Activated T-cell treated with anti-CD3 and anti-CD28 coated beads, Interleukin-2, amount 50 U/mL, for 72 hours (primary cell): ENCODE measurements at regions not wholly inside any gene's neighbourhood (a gene's known extent, or its start where the extent isn't known, plus 50 kb on each side); places are given as distances from the start of the nearest gene placed in this dataset.
A peak's percentile ranks its signal among the peaks of the same experiment; 100 is the strongest.

Source experiments
- ATAC-seq, 2 donors: fragments of 150-1000 bp; cut with Tn5 transposase; replicated peaks in 1 of 2; 2 replicates each; pipeline ENCODE4 v1.10.0; 2021; ENCODE audit warnings: moderate library complexity in 2 of 2, mild to moderate bottlenecking in 1 of 2
- DNase-seq, 2 donors: peaks; one replicate each; pipeline ENCODE4 v3.0.0; 2021 to 2022; ENCODE audit warnings: mixed read lengths in 1 of 2
- H3K27ac Mint-ChIP-seq: one replicate; pipeline ENCODE4 v1.8.0; 2022; ENCODE audit warnings: mild to moderate bottlenecking, moderate library complexity, mixed read lengths
- H3K27me3 Mint-ChIP-seq: one replicate; pipeline ENCODE4 v1.8.0; 2022; ENCODE audit warnings: low read depth, mixed read lengths
- H3K36me3 Mint-ChIP-seq, 2 donors: one replicate each; pipeline ENCODE4 v1.8.0; 2022; ENCODE audit warnings: mixed read lengths in 2 of 2, mild to moderate bottlenecking in 1 of 2; ENCODE audit not compliant: insufficient read depth in 2 of 2
- H3K4me1 Mint-ChIP-seq: one replicate; pipeline ENCODE4 v1.8.0; 2022; ENCODE audit warnings: low read depth, mixed read lengths
- H3K4me3 Mint-ChIP-seq, 2 donors: one replicate each; pipeline ENCODE4 v1.8.0; 2022; ENCODE audit warnings: mild to moderate bottlenecking in 2 of 2, mixed read lengths in 2 of 2, moderate library complexity in 2 of 2
- H3K9me3 Mint-ChIP-seq, 2 donors: one replicate each; pipeline ENCODE4 v1.8.0; 2022; ENCODE audit warnings: mixed read lengths in 2 of 2

- Mint-ChIP-seq H3K27ac (no peak overlapping the region), H3K9me3 (no peaks in the 10 kb centered on the region), H3K27me3 (peaks cover 7% of the 10 kb centered on the region), H3K4me3 (no peak overlapping the region), H3K36me3 (peaks cover 0 to 3% of the 10 kb centered on the region in 2 donors), H3K4me1 (peaks cover 6% of the 10 kb centered on the region)
- ATAC-seq (no peak), DNase-seq (no peak)
Observed at GRCh38 chr2:64338108-64338507, 115.9 kb upstream of the LGALSL start.

GRCh38 chr2:64338910-64339500 lies 115.0 kb upstream of the LGALSL start:
- peak; percentile 53 to 54 for DNase-seq
- ATAC-seq: peak; percentile 96 to 97
- Mint-ChIP-seq H3K36me3 (peaks cover 0 to 3% of the 10 kb centered on the region in 2 donors), H3K4me1 (peaks cover 6% of the 10 kb centered on the region), H3K27ac (no peak overlapping the region), H3K4me3 (no peak overlapping the region), H3K9me3 (no peaks in the 10 kb centered on the region), H3K27me3 (peaks cover 7% of the 10 kb centered on the region)

- Mint-ChIP-seq H3K27ac (no peak overlapping the region), H3K4me1 (peaks cover 6% of the 10 kb centered on the region), H3K27me3 (peaks cover 26% of the 10 kb centered on the region), H3K36me3 (peaks cover 0 to 3% of the 10 kb centered on the region in 2 donors), H3K9me3 (no peaks in the 10 kb centered on the region), H3K4me3 (no peak overlapping the region)
- ATAC-seq (no peak), DNase-seq (no peak)
Observed at GRCh38 chr2:64341461-64341860, 112.5 kb upstream of the LGALSL start.

- H3K36me3 Mint-ChIP-seq: no peaks in the 10 kb centered on the region
- peaks cover 6% of the 10 kb centered on the region for H3K4me1 Mint-ChIP-seq
- no peak overlapping the region for H3K27ac Mint-ChIP-seq
- H3K9me3 Mint-ChIP-seq: no peaks in the 10 kb centered on the region
- no peak overlapping the region for H3K4me3 Mint-ChIP-seq
- no peak for ATAC-seq
- peaks cover 30% of the 10 kb centered on the region for H3K27me3 Mint-ChIP-seq
- no peak for DNase-seq
Observed at GRCh38 chr2:64342195-64343099, 111.5 kb upstream of the LGALSL start.

GRCh38 chr2:64344999-64345576 lies 108.9 kb upstream of the LGALSL start:
- Mint-ChIP-seq H3K4me3 (no peak overlapping the region), H3K27ac (peak overlapping the region; percentile 54), H3K27me3 (peaks cover 24% of the 10 kb centered on the region), H3K4me1 (no peaks in the 10 kb centered on the region), H3K36me3 (no peaks in the 10 kb centered on the region), H3K9me3 (no peaks in the 10 kb centered on the region)
- DNase-seq: no peak
- no peak for ATAC-seq

GRCh38 chr2:64345998-64346397 lies 108.0 kb upstream of the LGALSL start:
- Mint-ChIP-seq H3K9me3 (no peaks in the 10 kb centered on the region), H3K36me3 (no peaks in the 10 kb centered on the region), H3K4me1 (no peaks in the 10 kb centered on the region), H3K27ac (no peak overlapping the region), H3K27me3 (peaks cover 22% of the 10 kb centered on the region), H3K4me3 (no peak overlapping the region)
- DNase-seq: no peak
- no peak for ATAC-seq

- Mint-ChIP-seq H3K4me1 (no peaks in the 10 kb centered on the region), H3K9me3 (no peaks in the 10 kb centered on the region), H3K27me3 (peaks cover 22% of the 10 kb centered on the region), H3K36me3 (no peaks in the 10 kb centered on the region), H3K27ac (no peak overlapping the region), H3K4me3 (no peak overlapping the region)
- no peak for ATAC-seq
- DNase-seq: no peak
Observed at GRCh38 chr2:64348386-64349130, 105.4 kb upstream of the LGALSL start.

GRCh38 chr2:64349131-64349530 lies 104.8 kb upstream of the LGALSL start:
- Mint-ChIP-seq H3K36me3 (no peaks in the 10 kb centered on the region), H3K4me3 (no peak overlapping the region), H3K27ac (no peak overlapping the region), H3K4me1 (no peaks in the 10 kb centered on the region), H3K27me3 (peaks cover 22% of the 10 kb centered on the region), H3K9me3 (no peaks in the 10 kb centered on the region)
- DNase-seq (no peak), ATAC-seq (no peak)

GRCh38 chr2:64350996-64351395 lies 103.0 kb upstream of the LGALSL start:
- ATAC-seq: no peak
- Mint-ChIP-seq H3K4me3 (no peak overlapping the region), H3K27me3 (peaks cover 21% of the 10 kb centered on the region), H3K27ac (no peak overlapping the region), H3K4me1 (no peaks in the 10 kb centered on the region), H3K9me3 (no peaks in the 10 kb centered on the region), H3K36me3 (no peaks in the 10 kb centered on the region)
- no peak for DNase-seq

- Mint-ChIP-seq H3K9me3 (no peaks in the 10 kb centered on the region), H3K4me3 (no peak overlapping the region), H3K36me3 (no peaks in the 10 kb centered on the region), H3K27ac (no peak overlapping the region), H3K4me1 (peaks cover 8% of the 10 kb centered on the region), H3K27me3 (peaks cover 27% of the 10 kb centered on the region)
- DNase-seq (peak; percentile 11 to 22), ATAC-seq (peak; percentile 72 to 95)
Observed at GRCh38 chr2:64352292-64352691, 101.7 kb upstream of the LGALSL start.

GRCh38 chr2:64354857-64355680 lies 98.9 kb upstream of the LGALSL start:
- Mint-ChIP-seq H3K4me3 (no peak overlapping the region), H3K27ac (no peak overlapping the region), H3K9me3 (no peaks in the 10 kb centered on the region), H3K27me3 (peaks cover 34% of the 10 kb centered on the region), H3K4me1 (peaks cover 15% of the 10 kb centered on the region), H3K36me3 (no peaks in the 10 kb centered on the region)
- DNase-seq: no peak
- no peak for ATAC-seq

GRCh38 chr2:64356906-64357305 lies 97.1 kb upstream of the LGALSL start:
- H3K27ac Mint-ChIP-seq: no peak overlapping the region
- no peak overlapping the region for H3K4me3 Mint-ChIP-seq
- H3K36me3 Mint-ChIP-seq: no peaks in the 10 kb centered on the region
- peaks cover 18% of the 10 kb centered on the region for H3K4me1 Mint-ChIP-seq
- no peaks in the 10 kb centered on the region for H3K9me3 Mint-ChIP-seq
- peaks cover 34% of the 10 kb centered on the region for H3K27me3 Mint-ChIP-seq
- no peak for DNase-seq
- no peak for ATAC-seq
